HG03469 (cell line): ENCODE measurements at regions not wholly inside any gene's neighbourhood (a gene's known extent, or its start where the extent isn't known, plus 50 kb on each side); places are given as distances from the start of the nearest gene placed in this dataset.

Experiments used
- ATAC-seq: cut with Tn5 transposase; IDR thresholded peaks from one replicate; pipeline ENCODE4 v1.9.1; 2021; ENCODE audit warnings: mild to moderate bottlenecking, moderate library complexity, moderate number of reproducible peaks; ENCODE audit not compliant: unreplicated experiment

GRCh38 chr11:98561877-98562395 lies 458.8 kb upstream of the CNTN5 start:
- no peak for ATAC-seq

DNA sequence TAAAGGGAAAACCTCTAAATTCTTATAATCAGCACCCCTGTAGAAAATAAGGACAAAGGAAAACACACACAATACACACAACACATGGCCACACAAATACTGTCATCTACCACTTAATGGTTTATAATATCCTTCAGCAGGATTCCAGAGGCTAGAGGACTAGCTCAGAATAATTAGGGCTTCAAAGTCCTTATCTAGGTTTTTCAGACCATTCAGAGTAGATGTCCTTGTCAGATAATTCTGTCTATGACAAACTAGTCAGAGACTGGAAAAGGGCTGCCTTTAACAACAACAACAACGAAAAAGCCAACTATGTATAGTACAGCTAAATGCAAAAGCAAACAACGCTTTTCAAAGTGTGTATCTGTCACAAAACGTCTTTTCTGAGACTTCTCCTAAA lies 456.5 kb upstream of the CNTN5 start:
- no peak for ATAC-seq

GRCh38 chr11:98564881-98565280 lies 455.9 kb upstream of the CNTN5 start:
- ATAC-seq, result no peak

DNA sequence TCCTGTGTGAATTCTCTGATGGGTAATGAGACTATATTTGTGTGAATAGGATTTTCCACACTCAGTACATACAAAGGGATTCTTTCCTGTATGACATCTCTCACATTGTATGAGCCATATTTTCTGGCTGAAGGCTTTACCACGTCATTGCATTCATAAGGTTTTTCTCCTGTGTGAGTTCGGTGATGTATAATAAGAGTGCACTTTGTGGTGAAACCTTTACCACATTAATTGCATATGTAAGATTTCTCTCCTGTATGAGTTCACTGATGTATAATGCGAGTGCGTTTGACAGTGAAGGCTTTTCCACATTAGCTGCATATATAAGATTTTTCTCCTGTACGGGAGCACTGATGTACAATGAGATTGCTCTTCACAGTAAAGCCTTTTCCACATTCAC lies 455.4 kb upstream of the CNTN5 start:
- ATAC-seq, result no peak

- no peak for ATAC-seq
These were observed 453.8 kb upstream of the CNTN5 start for GRCh38 chr11:98566978-98567377.

DNA sequence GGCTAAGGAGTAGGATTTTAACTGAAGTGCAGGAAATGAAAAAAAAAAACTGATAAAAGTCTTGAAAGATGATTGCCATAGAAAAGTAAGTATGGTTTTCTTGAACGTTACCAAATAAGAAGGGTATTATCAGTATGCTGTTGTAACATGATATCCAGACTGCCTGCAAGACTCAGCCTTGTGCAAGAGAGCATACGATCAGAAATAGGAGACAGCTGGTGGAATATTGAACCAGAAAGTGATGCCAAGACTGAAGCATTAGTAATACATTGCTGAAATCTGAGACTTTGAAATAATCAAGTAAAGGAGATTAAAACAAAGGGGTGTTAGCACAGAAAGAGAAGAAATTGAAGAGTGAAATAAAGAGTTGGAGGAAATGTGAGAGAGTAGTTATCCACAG lies 452.7 kb upstream of the CNTN5 start:
- ATAC-seq, result no peak

DNA sequence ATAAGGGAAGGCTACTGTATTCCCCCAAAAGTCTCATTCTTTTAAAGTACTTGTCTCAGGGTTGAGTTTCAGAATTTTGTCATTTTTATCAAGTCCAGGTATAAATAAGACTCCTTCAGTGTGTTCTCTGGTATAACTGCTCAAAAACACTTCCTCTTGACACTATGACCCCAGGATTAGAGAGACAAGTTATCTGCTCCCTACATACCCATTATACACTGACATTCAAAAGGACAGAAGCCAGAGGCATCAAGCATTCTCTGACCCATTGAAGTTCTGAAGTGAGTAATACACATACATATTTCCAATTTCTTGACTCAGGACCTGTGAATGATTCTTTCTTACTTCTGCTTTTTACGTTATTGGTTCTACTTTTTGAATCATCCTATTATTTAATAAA lies 447.8 kb upstream of the CNTN5 start:
- ATAC-seq, result no peak

- ATAC-seq, result no peak
These were observed 432.9 kb upstream of the CNTN5 start for GRCh38 chr11:98587884-98588283.

DNA sequence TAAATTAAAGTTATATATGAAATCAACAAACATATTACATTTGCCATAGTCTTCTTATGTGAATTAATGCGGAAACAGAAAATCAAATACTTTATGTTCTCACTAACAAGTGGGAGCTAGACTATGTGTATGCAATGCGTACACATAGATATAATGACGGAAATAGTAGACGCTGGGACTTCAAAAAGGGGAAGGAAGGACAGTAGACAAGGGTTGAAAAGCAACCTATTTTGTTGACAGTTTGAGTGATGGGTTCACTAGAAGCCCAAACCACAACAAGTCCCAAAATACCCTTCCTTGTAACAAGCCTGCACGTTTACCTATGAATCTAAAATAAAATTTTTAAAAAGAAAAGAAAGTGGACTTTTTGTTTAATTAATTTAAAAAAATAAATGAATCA lies 430.8 kb upstream of the CNTN5 start:
- no peak for ATAC-seq

DNA sequence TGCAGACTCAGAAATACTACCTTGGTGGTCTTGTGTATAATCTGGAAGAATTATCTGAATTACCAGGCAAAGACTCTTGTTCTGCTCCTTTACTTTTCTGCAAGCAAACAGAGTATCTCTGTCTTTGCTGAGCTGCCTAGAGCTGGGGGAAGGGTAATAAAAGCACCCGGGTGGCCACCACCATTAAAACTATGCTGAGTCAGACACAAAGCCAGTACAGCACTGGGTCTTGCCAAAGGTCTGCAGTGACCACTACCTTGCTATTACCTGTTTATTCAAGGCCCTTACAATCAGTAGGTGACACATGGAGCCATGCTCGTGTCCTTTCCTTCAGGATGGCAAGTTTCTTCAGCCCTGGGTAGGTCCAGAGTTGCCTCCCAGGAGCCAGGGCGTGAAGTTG lies 420.6 kb upstream of the CNTN5 start:
- ATAC-seq, result no peak

DNA sequence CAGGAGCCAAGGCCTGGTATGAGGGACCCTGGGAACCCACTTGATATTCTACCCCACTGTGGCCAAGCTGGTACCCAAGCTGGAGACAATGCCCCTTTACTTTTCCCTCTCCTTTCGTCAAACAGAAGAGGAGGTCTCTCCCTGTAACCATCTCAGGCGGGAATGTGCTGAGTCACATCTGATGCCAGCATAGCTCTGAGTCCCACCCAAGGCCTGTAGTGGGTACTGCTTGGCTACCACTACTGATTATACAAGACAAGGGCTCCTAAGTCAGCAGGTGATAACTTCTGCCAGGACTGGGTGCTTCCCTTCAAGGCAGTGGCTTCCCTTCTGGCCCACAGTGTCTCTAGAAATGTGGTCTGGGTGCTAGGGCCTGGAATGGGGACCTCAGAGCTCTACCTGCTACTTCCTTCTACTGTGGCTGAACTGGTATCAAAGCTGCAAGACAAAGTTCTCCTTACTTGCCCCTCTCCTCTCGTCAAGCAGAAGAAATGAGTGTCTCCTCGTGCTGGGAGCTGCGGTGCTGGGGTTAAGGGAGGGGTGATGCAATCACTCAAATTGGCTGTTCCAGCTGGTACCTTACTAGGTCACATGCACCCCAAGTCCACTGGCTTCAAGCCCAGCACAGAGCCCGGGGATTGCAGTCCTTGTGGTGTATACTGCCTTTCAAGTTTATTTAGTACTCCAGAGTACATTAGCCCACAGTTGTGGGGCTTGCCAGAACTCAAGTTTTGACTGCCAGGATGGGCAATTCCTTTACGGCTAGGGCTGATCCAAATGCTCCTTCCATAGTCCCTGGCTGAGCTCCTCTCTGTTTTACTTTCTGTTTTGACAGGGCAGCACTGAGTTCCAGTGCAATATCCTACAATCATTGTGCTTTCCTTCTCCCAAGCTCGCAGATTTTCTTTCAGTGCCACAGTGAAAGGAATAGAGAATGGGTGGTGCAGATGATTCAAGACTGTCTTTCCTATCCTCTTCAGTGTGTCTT lies 419.7 kb upstream of the CNTN5 start:
- ATAC-seq, result no peak

DNA sequence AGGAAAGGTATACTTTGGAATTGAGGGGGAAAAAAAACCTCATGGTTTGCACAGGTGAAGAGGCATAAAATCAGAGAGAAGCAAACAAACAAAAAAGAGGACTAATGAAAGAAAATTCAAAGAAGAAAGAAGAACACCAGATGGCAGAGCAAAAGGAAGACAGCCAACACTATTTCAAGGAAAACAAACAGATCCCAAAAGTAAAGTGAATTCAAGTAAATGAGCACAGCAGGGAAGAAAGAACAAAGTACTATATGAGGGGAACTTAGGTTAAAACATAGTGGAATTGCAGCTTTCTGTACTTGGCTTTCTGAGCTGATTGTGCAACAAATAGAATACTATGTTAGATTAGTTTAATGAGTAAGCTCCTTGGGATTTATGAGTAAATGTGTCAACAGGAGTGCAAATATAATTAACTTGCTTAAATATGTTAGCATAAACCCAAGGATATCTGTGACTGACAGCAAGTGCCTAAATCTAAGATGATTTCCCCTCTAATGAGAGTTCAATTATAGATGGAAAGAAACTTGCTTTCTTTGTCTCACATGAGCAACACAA lies 404.6 kb upstream of the CNTN5 start:
- ATAC-seq, result no peak

- ATAC-seq, result no peak
These were observed 399.0 kb upstream of the CNTN5 start for GRCh38 chr11:98621767-98622166.

DNA sequence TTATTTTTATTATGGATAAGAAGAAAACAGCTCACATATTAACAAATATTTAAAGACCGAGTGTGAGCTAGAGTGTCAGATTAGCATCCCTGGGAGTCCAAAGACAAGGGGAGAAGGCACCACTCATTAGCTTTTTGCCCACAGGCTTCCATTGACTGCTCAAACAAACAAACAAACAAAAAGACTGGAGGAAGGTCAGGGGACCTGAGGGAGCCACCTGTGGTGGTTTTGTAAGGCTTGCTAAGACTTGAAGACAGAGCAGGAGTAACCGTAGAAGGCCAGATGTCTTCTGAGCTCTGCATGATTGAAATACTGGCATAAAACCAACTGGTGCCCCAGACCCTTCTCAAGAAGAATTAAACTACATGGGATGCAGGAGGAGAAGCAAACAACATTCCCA lies 395.2 kb upstream of the CNTN5 start:
- no peak for ATAC-seq

DNA sequence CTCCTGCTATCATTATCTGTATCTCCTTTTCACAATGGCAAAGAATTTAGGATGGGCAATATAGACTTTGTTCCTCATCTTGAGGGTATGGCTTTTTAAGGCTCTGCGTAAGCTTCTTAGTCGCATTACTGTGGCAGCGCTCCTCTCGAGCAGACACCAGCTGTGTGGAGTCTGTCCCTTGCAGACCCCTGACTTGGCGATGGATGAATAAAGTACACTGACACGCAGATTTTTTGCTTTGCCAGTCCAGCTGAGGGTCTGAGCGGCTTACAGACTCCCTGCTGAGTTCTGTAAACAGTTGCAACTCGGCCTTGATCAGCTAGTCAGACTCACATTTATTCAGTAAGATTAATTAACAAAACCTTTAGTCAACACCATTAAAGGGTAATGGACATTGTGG lies 390.0 kb upstream of the CNTN5 start:
- no peak for ATAC-seq

GRCh38 chr11:98657711-98658110 lies 363.0 kb upstream of the CNTN5 start:
- no peak for ATAC-seq

GRCh38 chr11:98659431-98659830 lies 361.3 kb upstream of the CNTN5 start:
- no peak for ATAC-seq

- ATAC-seq, result no peak
These were observed 346.4 kb upstream of the CNTN5 start for GRCh38 chr11:98674390-98674789.

GRCh38 chr11:98679673-98680072 lies 341.1 kb upstream of the CNTN5 start:
- no peak for ATAC-seq

GRCh38 chr11:98701541-98701940 lies 319.2 kb upstream of the CNTN5 start:
- ATAC-seq, result no peak

DNA sequence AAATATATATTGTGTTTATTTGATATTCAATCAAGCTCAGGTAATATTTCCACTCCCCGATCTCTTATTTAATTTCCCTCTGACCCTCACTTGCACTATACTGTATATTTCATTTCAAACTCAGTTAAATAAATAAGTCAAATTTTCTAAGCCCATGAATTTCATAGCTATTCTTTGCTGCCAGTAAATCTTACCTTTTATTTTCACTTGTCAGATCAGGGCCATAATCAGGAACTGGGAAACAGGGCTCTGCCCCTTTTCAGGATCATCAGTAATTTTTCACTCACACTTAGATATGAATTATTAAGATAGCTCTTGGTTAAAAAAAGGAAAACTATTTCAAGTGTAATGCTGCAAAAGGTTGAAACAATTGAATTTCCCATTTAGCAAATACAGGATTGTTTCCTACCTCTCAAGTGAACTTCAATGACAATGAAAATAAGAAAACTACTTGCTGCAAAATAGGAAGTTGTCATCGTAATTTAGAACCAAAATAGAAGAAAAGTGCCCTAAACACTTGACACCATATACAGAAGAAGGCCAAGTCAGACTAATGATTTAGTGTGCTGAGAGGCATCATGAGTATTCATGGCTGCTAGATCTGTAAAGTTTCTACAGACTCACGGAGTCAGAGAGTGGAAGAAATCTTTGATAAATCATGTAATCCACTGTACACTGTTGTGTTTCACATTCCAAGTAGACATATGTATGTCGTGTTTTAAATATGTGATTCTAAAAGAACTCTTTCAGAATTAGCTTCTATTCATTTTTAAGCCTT lies 316.8 kb upstream of the CNTN5 start:
- ATAC-seq, result no peak
